Fibroblast of pulmonary artery (primary cell): ENCODE measurements at regions not wholly inside any gene's neighbourhood (a gene's known extent, or its start where the extent isn't known, plus 50 kb on each side); places are given as distances from the start of the nearest gene placed in this dataset.
A peak's percentile ranks its signal among the peaks of the same experiment; 100 is the strongest.

Experiments used
- DNase-seq: peaks from one replicate; pipeline ENCODE4 v3.0.0-alpha.2; 2010; ENCODE audit warnings: low read depth
- H3K4me3 ChIP-seq: replicated peaks from 2 replicates; pipeline ENCODE4 v1.5.1; 2011; ENCODE audit warnings: low read depth, mild to moderate bottlenecking, control low read depth, low read length, moderate library complexity
- TF ChIP-seq, protein P1 (sequence below): IDR thresholded peaks from 2 replicates; pipeline ENCODE4 v1.5.1; 2011; ENCODE audit warnings: mild to moderate bottlenecking, control low read depth, low read length, inconsistent platforms; ENCODE audit errors: missing control alignments

DNA sequence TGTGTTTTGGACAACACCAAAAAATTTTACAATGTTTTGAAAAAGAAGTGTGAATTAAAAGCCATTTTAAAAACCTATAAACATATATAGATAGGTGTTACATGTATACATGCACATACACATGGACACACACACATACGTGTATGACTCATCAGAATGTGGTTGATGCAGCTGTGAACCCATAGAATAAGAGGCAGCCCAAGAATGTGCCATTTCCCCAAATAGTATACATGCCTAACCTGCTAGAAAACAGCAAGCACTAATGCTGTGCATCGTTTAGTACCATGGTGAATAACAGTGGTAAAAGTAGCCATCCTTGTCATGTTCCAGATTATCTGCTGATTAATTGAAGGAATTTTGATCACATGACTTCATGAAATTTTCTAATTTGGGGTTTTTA is 149.0 kb downstream of the DSEL start:
- H3K4me3 ChIP-seq, result no peak overlapping the region

DNA sequence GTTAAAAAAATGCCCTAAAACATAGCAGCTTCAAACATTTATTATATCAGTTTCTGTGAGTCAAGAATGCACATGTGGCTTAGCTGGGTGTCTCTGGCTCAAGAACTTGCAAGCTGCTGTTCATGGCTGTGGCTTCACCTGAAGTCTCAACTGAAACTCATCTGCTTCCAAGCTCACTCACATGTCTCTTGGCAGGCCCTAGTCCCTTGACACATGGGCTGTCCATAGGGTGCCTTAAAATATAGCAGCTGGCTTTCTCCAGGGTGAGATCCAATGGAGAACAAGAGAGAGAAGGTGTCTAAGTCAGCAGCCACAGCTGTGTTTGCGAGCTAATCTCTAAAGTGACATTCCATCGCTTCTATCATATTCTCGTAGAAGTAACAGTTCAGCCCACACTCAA is 152.8 kb downstream of the DSEL start:
- TF ChIP-seq, protein P1, sequence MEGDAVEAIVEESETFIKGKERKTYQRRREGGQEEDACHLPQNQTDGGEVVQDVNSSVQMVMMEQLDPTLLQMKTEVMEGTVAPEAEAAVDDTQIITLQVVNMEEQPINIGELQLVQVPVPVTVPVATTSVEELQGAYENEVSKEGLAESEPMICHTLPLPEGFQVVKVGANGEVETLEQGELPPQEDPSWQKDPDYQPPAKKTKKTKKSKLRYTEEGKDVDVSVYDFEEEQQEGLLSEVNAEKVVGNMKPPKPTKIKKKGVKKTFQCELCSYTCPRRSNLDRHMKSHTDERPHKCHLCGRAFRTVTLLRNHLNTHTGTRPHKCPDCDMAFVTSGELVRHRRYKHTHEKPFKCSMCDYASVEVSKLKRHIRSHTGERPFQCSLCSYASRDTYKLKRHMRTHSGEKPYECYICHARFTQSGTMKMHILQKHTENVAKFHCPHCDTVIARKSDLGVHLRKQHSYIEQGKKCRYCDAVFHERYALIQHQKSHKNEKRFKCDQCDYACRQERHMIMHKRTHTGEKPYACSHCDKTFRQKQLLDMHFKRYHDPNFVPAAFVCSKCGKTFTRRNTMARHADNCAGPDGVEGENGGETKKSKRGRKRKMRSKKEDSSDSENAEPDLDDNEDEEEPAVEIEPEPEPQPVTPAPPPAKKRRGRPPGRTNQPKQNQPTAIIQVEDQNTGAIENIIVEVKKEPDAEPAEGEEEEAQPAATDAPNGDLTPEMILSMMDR, result no peak
- H3K4me3 ChIP-seq, result no peak overlapping the region
- DNase-seq, result no peak

More for the DNA sequence above, 149.0 kb downstream of the DSEL start:
- no peak for DNase-seq
- TF ChIP-seq, protein P1, result no peak

DNA sequence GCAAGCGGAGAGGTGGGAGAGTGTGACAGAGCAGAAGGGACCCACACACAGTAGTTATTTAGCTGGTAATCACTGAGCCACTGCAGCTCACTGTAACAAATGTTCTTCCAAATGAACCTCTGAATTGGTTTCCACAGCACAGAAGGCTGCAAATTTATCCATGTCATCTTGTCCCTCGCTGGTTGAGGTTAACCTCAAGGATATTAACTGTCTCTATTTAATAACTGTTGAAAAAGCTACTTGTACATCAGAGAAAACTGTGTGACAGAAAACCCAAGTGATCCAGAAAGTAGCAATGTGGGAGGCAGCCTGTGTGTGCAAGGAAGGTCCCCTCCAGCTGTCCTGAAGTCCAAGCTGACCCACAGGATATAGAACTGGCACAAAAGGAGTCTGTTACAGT is 153.6 kb downstream of the DSEL start:
- no peak overlapping the region for H3K4me3 ChIP-seq
- no peak for DNase-seq
- TF ChIP-seq, protein P1, result no peak

DNA sequence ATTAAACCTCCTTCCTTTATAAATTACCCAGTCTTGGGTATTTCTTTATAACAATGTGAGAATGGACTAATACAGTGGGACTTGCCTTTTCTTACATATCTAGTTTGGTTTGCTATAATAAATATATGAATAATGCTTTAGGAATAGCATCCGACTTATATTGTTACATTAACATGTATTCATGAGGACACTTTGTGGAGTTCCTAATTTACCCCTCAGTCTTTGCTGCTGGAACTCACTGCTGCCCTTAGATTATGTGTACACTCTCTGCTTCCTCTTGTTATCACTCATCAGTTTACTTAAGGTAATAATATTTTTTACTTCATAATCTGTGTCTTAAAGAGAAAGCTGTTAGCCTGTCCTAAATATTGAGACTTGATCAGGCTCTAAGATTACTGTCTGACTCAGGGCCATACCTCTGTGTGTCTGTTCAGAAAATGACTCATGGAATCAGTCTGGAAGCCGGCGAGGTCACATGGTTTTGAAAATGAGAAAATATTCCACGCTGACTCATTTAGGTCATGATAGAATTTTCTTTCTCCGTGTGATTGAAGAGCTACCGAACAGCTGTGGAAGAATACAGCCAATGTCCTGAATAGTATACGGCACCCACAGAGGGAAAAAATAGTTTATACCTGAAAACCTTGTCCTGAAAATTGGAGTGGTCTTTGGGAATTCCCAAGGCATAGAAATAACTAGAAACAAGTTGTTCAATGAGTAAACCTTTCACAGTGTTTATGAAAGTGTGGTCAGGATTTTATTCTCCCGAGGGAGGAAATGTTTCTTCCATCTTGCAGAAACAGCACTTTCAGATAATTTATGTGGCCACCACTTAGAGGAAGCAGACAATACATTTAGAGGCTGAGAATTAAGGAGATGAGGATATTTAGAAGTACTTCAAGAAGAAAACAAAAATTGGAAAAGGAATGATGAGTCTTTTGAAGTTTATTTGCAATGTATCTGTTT is 156.4 kb downstream of the DSEL start:
- peak; percentile 95 for DNase-seq
- TF ChIP-seq, protein P1, result no peak
- peak overlapping the region; percentile 42 for H3K4me3 ChIP-seq

DNA sequence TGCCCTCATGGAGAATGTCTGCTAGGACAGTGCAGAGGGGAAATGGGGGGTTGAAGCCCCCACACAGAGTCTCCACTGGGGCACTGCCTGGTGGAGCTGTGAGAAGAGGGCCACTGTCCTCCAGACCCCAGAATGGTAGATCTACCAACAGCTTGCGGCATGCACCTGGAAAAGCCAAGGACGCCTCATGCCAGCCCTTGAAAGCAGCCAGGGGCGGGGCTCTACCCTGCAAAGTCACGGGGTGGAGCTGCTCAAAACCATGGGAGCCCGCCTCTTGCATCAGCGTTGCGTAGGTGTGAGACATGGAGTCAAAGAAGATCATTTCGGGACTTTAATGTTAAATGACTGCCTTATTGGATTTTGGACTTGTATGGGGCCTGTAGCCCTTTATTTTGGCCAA is 157.6 kb downstream of the DSEL start:
- no peak overlapping the region for H3K4me3 ChIP-seq
- DNase-seq, result no peak
- TF ChIP-seq, protein P1, result no peak

DNA sequence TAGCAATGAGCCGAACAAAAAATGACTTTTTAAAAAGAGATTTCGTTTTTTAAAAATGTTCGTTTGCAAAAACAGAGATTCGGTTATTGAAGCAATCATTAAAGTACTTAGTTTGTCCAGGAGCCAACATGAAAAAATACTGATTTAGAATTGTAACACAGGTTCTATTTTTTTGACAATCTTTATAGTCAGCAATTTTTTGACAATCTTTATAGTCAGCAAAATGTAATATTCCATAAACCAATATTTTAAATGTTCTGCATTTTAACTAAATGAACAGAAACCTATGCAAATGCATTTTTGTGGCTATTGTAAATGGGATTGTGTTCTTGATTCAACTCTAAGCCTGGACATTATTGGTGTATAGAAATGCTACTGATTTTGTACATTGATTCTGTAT is 161.8 kb downstream of the DSEL start:
- TF ChIP-seq, protein P1, result no peak
- DNase-seq, result no peak
- H3K4me3 ChIP-seq, result no peak overlapping the region
